Astrocyte of the spinal cord (primary cell): ENCODE measurements at regions not wholly inside any gene's neighbourhood (a gene's known extent, or its start where the extent isn't known, plus 50 kb on each side); places are given as distances from the start of the nearest gene placed in this dataset.

Experiments
- DNase-seq: peaks from one replicate; pipeline ENCODE4 v3.0.0; 2011; ENCODE audit warnings: low read depth, low spot score
- H3K4me3 ChIP-seq: 2 replicates; pipeline ENCODE4 v1.5.1; 2011; ENCODE audit warnings: low read depth, mild to moderate bottlenecking, low read length, moderate library complexity
- in situ Hi-C: cut with HindIII; loops from 2 replicates; pipeline ENCODE4 v1.10.0; 2017; ENCODE audit warnings: low sequenced_read_pairs
- TF ChIP-seq, protein P1 (sequence below): IDR thresholded peaks from 2 replicates; pipeline ENCODE4 v1.5.1; 2012; ENCODE audit warnings: low read depth, mild to moderate bottlenecking, low read length, inconsistent platforms

DNA sequence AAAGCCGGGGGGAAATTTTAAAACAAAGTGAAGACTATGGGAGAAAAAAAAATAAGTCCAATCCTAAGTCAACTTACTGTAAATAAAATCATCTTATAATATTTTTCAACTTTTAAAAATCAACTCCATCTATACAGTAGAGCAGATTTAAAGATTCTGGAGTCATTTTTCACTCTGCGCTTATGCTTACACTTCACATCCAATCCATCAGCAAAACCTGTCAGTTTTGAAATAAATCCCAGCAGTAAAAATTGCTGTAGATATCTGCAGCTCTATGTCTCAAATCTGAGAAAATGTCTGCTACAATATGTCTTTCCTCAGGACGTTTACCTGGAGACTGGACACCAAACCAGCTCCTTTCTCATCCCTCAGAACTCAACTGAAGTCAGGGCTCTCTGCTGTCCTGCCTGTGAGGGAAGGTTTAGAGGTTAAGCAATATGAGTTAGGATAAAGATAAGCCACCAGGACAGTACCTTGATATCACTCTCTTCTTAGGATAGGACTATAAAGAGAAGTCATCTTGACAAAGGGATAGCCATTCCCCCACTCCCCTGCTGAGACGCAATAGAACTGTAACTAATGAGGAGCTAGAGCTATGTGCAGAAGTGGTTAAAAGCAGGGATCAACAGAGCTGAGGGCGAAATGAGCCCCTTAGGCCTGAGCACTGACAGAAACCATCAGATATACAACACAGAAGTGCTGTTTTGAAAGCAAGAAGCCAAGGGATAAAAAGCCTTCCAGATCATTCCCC, 254.7 kb upstream of the KLHL1 start:
- TF ChIP-seq, protein P1, sequence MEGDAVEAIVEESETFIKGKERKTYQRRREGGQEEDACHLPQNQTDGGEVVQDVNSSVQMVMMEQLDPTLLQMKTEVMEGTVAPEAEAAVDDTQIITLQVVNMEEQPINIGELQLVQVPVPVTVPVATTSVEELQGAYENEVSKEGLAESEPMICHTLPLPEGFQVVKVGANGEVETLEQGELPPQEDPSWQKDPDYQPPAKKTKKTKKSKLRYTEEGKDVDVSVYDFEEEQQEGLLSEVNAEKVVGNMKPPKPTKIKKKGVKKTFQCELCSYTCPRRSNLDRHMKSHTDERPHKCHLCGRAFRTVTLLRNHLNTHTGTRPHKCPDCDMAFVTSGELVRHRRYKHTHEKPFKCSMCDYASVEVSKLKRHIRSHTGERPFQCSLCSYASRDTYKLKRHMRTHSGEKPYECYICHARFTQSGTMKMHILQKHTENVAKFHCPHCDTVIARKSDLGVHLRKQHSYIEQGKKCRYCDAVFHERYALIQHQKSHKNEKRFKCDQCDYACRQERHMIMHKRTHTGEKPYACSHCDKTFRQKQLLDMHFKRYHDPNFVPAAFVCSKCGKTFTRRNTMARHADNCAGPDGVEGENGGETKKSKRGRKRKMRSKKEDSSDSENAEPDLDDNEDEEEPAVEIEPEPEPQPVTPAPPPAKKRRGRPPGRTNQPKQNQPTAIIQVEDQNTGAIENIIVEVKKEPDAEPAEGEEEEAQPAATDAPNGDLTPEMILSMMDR: no peak
- no peak overlapping the region for H3K4me3 ChIP-seq
- no peak for DNase-seq
- in situ Hi-C loops: no loop called here

GRCh38 chr13:70357031-70357430, 248.8 kb upstream of the KLHL1 start:
- no peak overlapping the region for H3K4me3 ChIP-seq
- TF ChIP-seq, protein P1: no peak
- DNase-seq: no peak
- in situ Hi-C loops: no loop called here

DNA sequence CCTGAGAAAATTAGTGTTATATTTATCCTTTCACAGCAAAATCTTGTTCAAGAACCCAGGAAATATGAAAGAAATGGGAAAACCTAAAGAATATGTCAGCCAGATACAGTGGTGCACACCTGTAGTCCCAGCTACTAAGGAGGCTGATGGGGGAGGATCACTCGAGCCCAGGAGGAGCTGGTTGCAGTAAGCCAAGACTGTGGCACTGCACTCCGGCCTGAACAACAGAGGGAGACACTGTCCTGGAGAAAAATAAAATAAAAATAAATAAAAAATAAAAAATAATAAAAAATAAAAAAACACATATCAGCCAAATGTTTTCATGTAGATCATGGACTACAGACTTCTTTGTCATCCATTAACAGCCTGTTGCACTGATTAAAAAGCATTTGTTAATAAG, 244.8 kb upstream of the KLHL1 start:
- H3K4me3 ChIP-seq: no peak overlapping the region
- TF ChIP-seq, protein P1: no peak
- in situ Hi-C loops: no loop called here
- DNase-seq: no peak

DNA sequence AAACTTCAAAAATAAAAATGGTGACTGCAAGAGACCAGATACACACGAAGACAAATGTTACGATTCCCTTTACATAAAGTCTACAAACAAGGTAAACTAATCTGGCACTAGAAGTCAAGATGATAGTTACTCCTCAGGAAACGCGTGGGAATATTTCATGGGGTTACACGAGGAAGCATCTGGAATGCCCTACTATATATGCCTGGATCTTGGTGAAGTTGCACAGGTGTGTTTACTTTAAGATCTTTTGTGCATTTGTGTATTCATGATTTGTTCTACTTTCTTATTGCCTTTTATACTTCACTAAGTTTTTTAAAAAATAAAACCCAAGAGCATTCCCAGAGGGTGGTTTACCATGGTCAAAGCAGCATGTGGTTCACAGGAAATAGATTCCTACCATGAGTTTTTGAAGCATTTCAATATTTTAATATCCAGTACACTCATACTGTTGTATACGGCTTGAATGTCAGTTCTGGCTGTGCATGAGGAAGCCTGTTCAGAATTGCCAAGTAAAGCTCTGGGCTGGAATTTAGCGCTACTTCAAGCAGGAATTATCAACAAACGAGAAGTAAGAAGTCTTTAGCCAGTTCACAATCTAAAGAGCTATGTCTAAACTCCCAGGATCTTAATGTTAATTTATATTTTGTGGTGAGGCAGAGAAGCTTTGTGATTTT, 239.8 kb upstream of the KLHL1 start:
- TF ChIP-seq, protein P1: no peak
- DNase-seq: no peak
- no peak overlapping the region for H3K4me3 ChIP-seq
- in situ Hi-C loops: no loop called here

GRCh38 chr13:70339738-70340137, 231.5 kb upstream of the KLHL1 start:
- in situ Hi-C loops: no loop called here
- no peak overlapping the region for H3K4me3 ChIP-seq
- TF ChIP-seq, protein P1: peak; percentile 65
- peak; percentile 8 for DNase-seq

- H3K4me3 ChIP-seq: no peak overlapping the region
- in situ Hi-C loops: no loop called here
- TF ChIP-seq, protein P1: no peak
- DNase-seq: no peak
These were observed 230.4 kb upstream of the KLHL1 start for GRCh38 chr13:70338609-70339008.
